Skin epidermis (tissue), 12 donors: ENCODE measurements at regions not wholly inside any gene's neighbourhood (a gene's known extent, or its start where the extent isn't known, plus 50 kb on each side); places are given as distances from the start of the nearest gene placed in this dataset.

Experiments
- H3K27ac ChIP-seq, 21 experiments: fragments of 200-600 bp; sonication (generic) in 11 of 21; one replicate each; pipeline ENCODE4 v1.5.0; 2020; ENCODE audit warnings: mild to moderate bottlenecking in 3 of 21, inconsistent platforms in 2 of 21, moderate library complexity in 2 of 21
- H3K4me3 ChIP-seq, 7 experiments: fragments of 200-600 bp; sonication (generic) in 2 of 7; one replicate each; pipeline ENCODE4 v1.5.0; 2020; ENCODE audit warnings: inconsistent platforms in 2 of 7, mild to moderate bottlenecking in 2 of 7, moderate library complexity in 1 of 7

DNA sequence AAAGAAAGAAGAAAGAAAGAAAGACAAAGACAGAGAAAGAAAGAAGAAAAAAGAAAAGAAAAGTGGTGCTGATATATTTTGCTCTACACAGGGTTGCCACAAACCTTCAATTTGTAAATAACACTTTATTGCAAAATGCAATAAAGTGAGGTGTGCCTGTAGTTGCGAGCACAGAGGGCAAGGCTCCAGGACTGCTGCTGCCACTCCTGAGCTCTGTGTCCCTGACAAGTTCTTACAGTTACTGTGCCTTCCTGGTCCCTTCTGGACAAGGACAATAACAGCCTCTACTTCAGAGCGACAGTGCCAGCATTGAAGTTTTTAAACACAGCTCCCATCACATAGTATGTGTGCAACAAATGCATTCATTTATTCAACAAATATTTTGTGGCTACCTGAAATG, 148.1 kb downstream of the AXIN2 start:
- no peak overlapping the region for H3K27ac ChIP-seq
- no peak overlapping the region for H3K4me3 ChIP-seq

DNA sequence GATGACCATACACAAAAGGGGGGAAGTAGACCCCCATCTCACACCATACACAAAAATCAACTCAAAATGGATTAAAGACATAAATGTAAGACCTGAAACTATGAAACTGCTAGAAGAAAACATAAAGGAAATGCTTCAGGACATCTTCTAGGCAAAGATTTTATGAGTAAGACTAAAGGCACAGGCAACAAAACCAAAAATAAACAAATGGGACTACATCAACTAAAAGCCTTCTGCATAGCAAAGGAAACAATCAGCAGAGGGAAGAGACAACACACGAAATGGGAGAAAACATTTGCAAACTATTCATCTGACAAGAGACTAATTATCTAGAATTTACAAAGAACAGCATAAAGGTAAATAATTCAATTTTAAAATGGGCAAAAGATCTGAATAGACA, 152.1 kb downstream of the AXIN2 start:
- Histone ChIP-seq H3K27ac (no peak overlapping the region), H3K4me3 (no peak overlapping the region)

DNA sequence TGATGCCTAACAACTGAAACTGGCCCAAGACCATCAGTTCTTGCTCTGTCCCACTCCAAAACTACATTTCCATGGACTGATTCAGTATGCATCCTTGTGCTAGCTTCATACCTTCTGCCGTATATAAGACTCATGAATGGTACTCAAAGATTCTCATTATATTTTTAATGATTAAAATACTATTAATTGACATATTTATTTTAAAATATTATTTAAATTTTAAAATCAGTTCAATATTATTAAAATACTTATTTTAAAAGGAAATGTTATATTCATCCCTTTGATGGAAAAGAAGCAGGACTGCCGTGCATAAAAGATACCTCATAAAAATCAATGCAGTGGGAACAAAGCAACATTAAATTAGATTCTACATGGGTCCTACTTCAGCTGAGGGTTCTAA, 153.4 kb downstream of the AXIN2 start:
- peak overlapping the region in 2 of 21 experiments; percentile 10 to 58 for H3K27ac ChIP-seq
- no peak overlapping the region for H3K4me3 ChIP-seq

DNA sequence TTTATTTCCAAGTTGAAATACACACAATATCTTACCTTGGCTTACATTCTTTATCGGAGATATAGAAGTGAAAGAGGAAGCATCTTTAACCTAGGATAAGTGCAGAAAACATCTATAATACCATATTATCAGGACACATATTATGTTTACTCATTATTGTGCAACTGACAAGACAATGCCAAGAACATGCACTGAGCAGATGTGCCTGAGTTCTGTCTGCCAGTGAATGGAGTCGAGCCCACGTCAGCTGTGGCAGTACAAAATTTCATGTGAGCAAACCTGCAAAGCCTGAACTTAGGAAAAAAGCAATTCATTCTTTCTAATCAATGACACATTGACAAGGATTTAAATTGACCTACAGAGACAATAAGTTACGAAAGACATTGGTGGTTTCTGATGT, 154.4 kb downstream of the AXIN2 start:
- no peak overlapping the region for H3K27ac ChIP-seq

DNA sequence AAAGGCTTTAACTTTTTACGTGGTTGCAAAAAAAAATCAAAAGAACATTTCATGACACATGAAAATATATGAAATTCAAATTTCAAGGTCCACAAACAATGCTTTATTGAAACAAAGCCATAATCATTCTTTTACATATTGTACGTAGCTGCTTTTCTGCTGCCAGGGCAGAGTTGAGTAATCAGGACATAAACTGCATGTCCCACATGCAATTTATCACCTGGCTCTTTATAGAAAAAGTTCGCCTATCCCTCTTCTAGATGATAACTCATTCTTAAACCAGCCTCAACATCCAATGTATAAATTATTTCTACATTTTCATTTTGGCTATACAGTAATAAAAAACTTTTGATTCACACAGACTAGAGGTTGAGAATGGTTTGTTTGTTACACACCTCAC, 154.9 kb downstream of the AXIN2 start:
- Histone ChIP-seq H3K27ac (no peak overlapping the region), H3K4me3 (no peak overlapping the region)

More for the DNA sequence above, 154.4 kb downstream of the AXIN2 start:
- no peak overlapping the region for H3K4me3 ChIP-seq

DNA sequence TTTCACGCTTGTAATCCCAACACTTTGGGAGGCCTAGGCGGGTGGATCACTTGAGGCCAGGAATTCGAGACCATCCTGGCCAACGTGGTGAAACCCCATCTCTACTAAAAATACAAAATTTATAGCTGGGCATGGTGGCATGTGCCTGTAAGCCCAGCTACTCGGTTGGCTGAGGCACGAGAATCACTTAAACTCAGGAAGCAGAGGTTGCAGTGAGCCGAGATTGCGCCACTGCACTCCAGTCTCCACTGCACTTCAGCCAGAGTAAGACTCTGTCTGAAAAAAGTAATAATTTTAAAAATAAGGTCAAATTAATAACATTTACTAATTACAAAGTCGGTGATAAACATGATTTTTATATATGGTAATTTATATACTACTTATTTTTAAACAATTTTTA, 155.9 kb downstream of the AXIN2 start:
- Histone ChIP-seq H3K27ac (no peak overlapping the region), H3K4me3 (no peak overlapping the region)

DNA sequence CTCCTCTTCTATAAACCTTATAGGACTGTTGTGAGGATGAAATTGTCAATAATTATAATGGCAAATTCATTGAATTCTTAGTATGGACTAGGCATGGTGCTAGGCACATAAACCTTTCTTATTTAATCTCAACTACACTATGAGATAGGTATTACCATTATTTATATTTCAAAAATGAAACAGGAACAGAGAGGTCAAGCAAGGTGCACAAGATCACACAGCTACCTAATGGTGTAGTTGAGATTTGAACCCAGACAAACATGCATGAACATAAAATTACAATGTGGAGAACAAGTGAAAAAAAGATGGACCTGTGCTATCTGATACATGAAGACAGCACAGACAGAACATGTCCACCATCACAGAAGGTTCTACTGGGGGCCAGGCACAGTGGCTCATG, 156.7 kb downstream of the AXIN2 start:
- Histone ChIP-seq H3K27ac (no peak overlapping the region), H3K4me3 (no peak overlapping the region)

DNA sequence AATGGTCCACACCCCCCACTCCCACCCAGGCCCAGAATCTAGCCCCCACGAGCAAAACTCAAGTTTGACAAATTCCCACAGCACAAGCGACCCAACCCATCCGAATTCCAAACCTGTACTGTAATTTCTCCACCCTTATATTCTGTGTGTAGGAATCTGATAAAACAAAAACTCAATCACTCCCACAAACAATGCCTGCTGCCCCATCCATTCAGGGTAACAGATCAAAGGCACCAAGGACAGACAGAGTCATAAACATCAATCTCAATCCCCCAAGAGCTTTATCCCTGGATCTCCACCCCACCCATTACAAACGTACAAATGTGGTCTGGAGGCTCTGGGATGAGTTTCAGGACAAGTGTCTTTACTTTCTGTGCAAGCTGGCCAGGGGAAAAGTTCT, 157.8 kb downstream of the AXIN2 start:
- no peak overlapping the region for H3K27ac ChIP-seq

DNA sequence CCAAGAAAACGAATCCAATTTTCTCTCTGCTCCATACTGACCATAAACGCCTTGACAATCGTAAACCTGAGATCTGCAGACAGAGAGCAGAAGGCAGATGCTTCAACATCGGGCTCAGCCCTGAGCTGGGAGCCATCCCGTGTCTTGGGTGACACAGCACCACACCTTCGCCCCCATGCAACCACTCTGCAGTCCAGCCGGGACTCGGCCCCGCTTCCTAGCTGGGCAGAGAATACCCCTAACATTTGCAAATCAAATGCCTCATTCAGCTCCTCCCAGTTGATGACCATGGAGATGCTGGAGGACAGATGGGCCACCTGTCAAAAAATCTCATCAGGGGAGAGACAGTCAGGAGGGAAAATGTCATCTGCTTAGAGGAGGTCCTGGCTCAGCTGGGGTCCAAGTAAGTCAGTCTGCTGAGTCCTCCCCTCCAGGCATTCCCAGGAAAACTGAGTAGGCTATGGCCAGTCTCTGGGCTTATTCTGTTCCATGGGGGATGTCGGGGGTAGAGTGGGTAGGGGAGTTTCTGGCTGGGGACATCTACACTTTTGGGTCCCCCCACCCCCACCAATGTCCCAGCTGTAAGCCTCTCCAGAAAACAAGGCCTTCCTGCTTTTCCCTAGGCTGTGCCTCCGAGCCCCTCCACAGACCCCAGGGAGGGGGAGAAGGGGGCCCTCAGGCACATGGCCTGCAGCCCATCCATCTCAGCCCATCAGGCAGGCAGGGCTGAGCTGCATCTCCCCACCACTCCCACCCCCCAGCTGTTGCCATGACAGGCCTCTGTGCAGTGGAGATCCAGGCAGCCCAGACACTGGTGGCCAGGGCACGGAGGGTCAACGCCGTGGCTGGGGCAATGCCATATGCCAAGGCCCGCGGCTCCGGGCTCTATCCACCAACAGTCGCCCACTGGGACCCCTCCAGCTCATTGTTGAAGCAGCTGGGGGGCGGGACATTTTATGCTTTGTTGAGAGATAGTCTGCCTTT, 158.6 kb downstream of the AXIN2 start:
- H3K27ac ChIP-seq, result no peak overlapping the region
- H3K4me3 ChIP-seq, result no peak overlapping the region

More for the DNA sequence above, 157.8 kb downstream of the AXIN2 start:
- no peak overlapping the region for H3K4me3 ChIP-seq

DNA sequence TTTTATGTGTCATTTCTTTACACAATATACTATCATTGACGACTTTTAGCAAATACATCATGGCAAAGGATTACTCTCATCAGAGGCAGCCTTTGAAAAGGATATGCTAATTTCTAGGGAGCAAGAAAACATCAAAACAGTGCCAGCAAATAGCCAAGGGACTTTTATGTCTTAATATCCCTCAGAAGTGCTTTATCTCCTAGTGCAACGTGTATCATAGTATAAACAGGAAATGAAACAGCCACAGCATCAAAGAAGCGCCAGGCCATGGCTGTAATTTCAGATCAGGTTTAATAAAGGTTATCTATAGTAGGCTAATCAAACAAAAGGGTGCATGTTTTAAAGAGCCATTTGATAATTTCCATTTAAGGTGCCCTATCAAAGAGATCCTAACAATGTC, 159.9 kb downstream of the AXIN2 start:
- Histone ChIP-seq H3K4me3 (no peak overlapping the region), H3K27ac (no peak overlapping the region)

DNA sequence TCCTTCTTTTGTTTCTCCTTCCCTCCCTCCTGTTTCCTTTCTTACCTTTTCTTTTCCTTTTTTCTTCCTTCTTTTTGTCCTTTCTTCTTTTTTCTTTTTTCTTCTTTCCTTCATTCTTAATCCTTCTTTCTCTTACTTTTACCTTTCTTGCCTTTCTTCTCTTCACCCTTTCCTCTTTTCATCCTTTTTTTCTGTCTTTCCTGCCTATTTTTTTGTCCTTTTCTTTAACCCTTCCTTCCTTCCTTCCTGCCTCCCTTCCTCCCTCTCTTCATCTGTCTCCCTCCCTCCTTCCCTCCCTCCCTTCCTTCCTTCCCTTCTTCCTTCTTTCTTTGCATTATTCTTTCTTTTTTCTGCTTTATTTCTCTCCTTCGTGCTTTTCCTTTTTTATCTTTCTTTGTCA, 160.7 kb downstream of the AXIN2 start:
- no peak overlapping the region for H3K4me3 ChIP-seq
- H3K27ac ChIP-seq, result no peak overlapping the region

DNA sequence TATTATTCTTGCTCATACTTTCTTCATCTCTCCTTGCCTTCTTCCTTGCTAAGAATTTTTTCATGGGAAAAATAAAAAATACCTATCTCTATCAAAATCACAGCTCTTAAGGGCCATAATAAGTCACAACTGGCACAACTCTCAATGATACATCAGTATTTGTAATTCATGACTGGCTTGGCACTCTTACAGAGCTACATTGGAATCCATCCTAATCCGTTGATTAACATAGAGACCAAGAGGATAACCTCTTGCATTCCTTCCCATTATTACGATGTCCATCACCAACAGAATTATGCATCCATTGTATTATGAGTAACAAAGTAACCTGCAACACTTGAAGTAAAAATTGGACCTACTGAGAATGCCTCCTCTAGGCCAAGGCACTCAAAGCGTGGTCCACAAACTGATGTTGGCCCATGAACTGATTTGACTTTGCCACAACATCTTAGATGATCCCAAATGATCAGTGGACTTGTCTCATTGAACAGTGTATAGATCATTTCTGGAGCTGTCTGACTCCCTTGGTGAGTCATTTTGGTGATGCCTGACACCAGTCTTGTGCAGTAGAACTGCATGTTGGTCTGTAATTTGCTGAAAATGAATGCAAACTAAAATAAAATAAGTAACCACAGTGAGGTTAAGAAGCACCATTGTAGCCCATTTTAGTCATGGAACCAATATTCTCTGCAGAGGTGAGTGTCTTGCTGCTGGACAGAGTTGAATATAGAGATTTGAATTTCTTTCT, 163.2 kb downstream of the AXIN2 start:
- Histone ChIP-seq H3K4me3 (no peak overlapping the region), H3K27ac (no peak overlapping the region)

DNA sequence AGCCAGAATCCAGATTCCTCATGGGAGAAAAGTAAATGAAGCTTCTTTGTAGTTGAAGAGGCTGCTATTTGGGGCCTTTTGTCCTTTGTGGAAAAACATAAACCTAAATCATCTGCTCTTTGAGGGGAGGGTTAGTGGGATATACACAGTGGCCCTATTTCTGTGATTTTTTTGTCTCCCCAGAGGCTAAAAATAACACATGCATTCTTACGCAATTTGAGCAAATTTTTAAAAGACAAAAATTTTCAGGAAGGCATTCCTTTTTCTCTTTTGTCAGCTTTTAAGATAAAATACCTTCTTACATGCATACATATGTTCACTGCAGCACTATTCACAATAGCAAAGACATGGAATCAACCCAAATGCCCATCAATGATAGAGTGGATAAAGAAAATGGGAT, 165.5 kb downstream of the AXIN2 start:
- H3K4me3 ChIP-seq, result no peak overlapping the region
- H3K27ac ChIP-seq, result no peak overlapping the region

DNA sequence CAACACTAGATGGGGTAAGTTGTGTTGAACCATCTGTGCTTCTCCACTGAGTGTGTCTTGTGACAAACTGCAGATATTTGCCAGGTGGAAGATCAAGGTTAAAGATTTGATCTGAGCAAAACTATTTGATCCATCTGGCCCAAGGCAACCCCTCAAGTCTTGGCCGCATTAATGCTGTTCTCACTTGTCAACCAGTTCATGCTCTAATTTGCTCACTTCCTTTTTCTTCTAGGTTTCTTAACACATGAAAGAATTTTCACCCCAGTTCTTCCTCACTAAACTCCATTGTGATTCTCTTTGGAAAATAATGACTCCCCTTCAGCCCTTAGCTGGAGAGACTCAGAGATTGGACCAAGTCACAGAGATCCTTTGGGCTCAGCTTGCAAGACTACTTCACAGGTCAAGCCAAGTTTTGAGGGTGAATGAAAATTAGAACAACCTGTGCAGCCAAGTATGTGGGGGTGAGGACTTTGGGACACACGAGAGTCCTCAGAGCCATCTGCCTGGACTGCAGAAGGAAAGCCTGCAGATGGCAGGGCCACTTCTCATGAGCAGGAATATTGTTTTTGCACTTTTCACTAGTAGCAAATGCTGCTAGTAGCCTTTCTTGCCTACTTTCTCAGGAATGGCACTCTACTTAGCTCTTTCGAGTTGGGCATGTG, 166.5 kb downstream of the AXIN2 start:
- no peak overlapping the region for H3K4me3 ChIP-seq

DNA sequence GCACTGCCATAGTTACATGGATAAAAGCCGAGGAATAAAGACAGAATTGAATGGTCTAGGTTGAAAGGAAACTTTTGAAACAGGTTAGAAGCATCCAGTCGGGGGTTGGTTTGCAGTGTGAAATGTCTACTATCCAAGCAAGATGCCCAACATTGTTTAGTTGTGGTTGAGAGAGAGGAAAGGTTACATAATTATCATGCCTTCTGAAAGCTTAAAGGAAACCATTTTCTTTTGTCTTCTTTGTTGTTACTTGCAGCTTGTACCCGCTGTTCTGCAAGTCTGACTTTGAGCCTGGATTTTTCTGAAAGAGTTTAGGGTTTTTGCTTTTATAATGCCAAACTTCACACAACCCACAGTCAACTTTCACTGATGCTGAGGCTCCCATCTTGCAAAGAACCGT, 167.9 kb downstream of the AXIN2 start:
- H3K4me3 ChIP-seq, result no peak overlapping the region
- H3K27ac ChIP-seq, result no peak overlapping the region

More for the DNA sequence above, 166.5 kb downstream of the AXIN2 start:
- no peak overlapping the region for H3K27ac ChIP-seq

DNA sequence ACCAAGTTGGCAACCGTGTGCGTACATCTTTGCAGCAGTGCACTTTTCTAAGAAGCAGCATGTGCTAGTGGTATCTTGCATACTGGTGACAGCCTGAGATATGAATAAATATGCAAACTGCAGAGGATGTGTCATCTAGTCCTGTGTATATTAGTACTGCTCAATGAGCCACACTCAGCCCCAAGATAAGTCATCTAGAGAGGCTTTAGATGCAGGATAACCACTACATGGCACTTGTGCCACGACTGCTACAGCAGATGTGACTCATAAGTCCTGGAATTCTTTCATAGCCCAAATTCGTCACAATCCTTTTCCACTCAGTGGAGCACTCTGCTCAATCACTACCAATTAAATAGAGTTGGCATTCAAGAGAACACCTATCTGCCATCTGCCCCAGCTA, 171.5 kb downstream of the AXIN2 start:
- Histone ChIP-seq H3K4me3 (no peak overlapping the region), H3K27ac (no peak overlapping the region)

DNA sequence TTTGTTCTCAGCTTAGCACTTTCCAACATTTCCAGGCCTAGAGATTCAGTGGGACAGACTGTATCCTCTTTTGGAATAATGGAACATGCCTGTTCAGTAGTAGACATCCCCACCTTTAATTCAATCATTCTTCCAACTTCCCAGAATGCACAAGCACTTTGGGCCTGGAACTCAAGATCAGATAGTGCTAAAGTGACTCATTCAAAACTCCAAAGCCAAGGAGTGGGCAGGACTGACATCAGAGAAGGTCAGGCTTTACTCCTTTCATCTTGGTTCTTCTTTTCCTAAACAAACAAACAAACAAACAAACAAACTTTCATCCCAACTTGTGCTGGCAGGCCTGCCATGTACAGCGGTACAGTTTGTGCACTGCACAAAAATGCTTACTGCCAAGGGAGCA, 172.0 kb downstream of the AXIN2 start:
- Histone ChIP-seq H3K4me3 (no peak overlapping the region), H3K27ac (no peak overlapping the region)

DNA sequence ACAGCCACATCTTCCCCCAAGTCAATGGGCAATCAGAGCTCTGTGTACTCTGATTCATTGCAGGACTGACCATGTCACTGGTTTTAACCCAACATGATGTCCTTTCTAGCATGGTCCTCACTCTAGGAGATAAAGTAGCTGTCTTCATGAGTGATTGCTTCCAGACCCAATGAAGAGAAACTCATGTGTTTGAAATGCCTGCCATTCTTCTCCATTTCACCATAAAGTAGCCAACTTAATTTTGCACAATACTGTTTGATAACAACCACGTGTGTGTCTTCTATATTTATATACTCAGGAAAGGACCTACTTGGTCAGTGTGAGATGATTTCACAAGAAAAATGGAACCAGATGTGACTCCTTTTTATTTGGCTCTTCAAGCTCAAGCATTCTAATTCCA, 172.5 kb downstream of the AXIN2 start:
- Histone ChIP-seq H3K27ac (no peak overlapping the region), H3K4me3 (no peak overlapping the region)

DNA sequence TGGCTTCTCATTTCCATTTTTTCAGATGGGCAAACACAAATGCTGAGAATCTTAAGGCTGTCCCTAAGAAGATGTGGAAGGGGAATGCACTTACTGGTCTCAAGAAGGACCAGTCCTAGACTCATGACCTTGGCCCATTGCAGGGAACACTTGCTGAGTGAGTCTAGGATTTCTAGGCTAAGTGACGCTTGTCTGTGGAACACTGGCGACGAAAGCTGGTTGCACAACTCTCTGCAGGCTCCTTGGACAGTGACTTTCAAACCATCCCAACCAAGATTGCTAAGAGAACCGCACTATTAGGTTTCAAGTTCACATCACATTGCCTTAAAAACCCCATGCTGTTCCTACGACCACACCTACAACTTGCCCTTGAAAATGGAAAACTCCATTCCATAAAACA, 174.1 kb downstream of the AXIN2 start:
- H3K27ac ChIP-seq, result no peak overlapping the region
- no peak overlapping the region for H3K4me3 ChIP-seq

DNA sequence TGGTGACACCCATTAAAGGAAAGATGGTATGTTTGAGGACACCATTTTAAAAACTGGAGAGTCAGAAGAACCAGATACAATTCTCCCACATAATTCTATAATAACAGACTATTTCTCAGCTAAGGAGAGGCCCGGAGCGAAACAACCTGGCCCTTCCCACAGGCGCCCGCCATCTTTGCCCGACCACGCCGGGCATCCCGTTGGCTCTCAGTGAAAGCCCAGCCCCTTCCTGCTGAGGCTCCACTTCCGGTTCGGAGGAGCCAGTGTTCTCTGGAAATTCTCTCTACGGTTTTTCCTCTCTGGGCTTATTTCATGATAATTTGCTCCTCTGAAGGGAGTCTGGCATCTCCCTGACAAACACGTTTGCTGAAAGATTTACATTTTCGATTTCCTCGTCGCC, 175.7 kb downstream of the AXIN2 start:
- Histone ChIP-seq H3K4me3 (no peak overlapping the region), H3K27ac (no peak overlapping the region)

DNA sequence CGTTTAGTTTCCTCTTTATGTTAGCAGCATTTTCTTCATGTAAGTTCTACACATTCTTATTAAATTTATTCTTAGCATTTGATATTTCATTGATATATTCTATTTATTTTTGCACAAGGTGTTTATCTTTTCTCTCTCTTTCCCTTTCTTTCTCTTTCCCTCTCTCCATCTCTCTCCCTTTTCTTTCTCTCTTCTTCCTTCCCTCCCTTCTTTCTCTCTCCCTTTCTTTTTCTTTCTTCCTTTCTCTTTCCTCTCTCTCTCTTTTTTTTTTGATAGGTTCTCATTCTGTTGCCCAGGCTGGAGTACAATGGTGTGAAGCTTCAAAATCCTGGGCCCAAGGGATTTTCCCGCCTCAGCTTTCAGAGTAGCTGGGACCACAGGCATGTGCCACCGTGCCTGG, 176.4 kb downstream of the AXIN2 start:
- Histone ChIP-seq H3K4me3 (no peak overlapping the region), H3K27ac (no peak overlapping the region)
